ENCODE measurements at regions not wholly inside any gene's neighbourhood (a gene's known extent, or its start where the extent isn't known, plus 50 kb on each side); places are given as distances from the start of the nearest gene placed in this dataset.
"Not testable (repeated sequence)": the region's sequence is repeated elsewhere in the genome, so short reads cannot be mapped to it uniquely, and the experiment has no call there.

DNA sequence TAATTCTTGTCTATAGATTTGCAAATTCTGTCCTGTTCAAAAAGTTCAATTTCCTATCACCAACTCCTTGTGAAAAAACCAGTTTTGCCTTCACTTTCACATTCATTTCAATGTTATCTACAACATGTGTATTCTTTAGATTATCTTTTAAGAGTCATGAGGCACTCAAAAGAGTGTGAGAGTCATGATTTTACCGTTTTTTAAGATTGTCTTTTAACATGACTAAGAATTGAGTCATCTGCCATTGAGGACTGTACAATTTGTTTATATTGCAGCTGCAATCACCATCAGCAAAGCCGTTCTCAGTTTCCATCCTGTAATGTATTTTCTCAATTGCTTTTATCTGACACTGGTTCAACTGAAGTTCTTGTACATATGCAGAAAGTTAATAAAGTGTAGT lies 275.8 kb downstream of the LNPK start:
- TF ChIP-seq, protein P1, sequence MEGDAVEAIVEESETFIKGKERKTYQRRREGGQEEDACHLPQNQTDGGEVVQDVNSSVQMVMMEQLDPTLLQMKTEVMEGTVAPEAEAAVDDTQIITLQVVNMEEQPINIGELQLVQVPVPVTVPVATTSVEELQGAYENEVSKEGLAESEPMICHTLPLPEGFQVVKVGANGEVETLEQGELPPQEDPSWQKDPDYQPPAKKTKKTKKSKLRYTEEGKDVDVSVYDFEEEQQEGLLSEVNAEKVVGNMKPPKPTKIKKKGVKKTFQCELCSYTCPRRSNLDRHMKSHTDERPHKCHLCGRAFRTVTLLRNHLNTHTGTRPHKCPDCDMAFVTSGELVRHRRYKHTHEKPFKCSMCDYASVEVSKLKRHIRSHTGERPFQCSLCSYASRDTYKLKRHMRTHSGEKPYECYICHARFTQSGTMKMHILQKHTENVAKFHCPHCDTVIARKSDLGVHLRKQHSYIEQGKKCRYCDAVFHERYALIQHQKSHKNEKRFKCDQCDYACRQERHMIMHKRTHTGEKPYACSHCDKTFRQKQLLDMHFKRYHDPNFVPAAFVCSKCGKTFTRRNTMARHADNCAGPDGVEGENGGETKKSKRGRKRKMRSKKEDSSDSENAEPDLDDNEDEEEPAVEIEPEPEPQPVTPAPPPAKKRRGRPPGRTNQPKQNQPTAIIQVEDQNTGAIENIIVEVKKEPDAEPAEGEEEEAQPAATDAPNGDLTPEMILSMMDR (IDR thresholded peaks at IDR 0.05): no peak
- TF ChIP-seq POLR2A (IDR thresholded peaks at IDR 0.05) (no peak), EP300 (IDR thresholded peaks at IDR 0.05) (no peak), POLR2AphosphoS5 (IDR thresholded peaks at IDR 0.05) (no peak)
- Histone ChIP-seq H3K4me1 (no peaks in the 10 kb centered on the region), H3K4me3 (no peak overlapping the region), H3K27ac (no peak overlapping the region), H3K9me3 (peaks cover 0 to under 1% (median 0%) of the 10 kb centered on the region in 4 donors), H3K36me3 (no peaks in the 10 kb centered on the region), H3K27me3 (no peaks in the 10 kb centered on the region)
- intact Hi-C loops (cut with DNase I): no loop called here
- no peak for DNase-seq
- WGBS, 2 donors: 8 to 44% methylated on average over 2 of the region's 2 CpGs

DNA sequence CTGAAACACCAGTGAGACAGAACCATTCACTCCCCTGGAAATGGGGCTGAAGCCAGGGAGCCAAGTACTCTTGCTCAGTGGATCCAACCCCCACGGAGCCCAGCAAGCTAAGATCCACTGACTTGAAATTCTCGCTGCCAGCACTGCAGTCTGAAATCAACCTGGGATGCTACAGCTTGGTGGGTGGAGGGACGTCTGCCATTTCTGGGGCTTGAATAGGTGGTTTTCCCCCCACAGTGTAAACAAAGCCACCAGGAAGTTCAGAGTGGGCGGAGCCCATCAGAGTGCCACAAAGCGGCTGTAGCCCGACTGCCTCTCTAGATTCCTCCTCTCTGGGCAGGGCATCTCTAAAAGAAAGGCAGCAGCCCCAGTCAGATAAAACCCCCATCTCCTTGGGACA lies 292.8 kb downstream of the LNPK start:
- no peak overlapping the region for H3K27ac ChIP-seq
- H3K27me3 ChIP-seq: peaks cover 0 to 3% (median 0%) of the 10 kb centered on the region in 3 donors
- intact Hi-C loops (cut with DNase I): no loop called here
- peaks cover 0 to 2% (median 0%) of the 10 kb centered on the region in 4 donors for H3K9me3 ChIP-seq
- H3K36me3 ChIP-seq: no peaks in the 10 kb centered on the region
- WGBS, 2 donors: 61 to 65% methylated on average over 6 of the region's 6 CpGs
- no peak for DNase-seq
- no peaks in the 10 kb centered on the region for H3K4me1 ChIP-seq
- no peak for TF ChIP-seq POLR2A (IDR thresholded peaks at IDR 0.05)
- no peak for TF ChIP-seq POLR2AphosphoS5 (IDR thresholded peaks at IDR 0.05)
- no peak for TF ChIP-seq EP300 (IDR thresholded peaks at IDR 0.05)
- TF ChIP-seq, protein P1 (IDR thresholded peaks at IDR 0.05): no peak
- H3K4me3 ChIP-seq: no peak overlapping the region

DNA sequence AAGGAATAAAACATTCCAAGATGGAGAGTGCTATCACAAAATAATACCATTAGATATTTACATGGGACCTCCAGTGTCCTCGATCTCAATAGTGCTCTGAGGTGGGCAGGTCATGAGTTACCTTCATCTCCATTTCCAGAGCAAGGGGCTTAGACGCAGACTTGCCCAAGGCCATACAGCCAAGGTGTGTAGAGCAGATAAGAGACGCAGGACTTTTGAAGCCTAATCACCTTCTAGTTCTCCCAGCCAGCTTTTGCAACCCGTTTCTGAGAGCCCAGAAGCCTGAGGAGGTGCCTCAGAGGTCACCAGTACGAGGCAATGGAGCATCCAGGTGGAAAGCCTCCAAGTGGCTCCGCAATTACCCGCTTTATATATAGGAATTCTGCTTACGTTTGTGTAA lies 294.7 kb downstream of the LNPK start:
- 78 to 87% methylated on average over 8 of the region's 8 CpGs for WGBS, 2 donors
- no peaks in the 10 kb centered on the region for H3K36me3 ChIP-seq

DNA sequence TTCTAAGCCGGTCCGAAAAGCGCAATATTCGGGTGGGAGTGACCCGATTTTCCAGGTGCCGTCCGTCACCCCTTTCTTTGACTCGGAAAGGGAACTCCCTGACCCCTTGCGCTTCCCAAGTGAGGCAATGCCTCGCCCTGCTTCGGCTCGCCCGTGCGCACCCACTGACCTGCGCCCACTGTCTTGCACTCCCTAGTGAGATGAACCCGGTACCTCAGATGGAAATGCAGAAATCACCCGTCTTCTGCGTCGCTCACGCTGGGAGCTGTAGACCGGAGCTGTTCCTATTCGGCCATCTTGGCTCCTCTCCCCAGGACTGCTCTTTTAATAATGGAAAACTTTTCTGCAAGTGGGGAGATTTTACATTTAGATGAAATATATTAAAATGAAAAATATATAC lies 297.5 kb downstream of the LNPK start:
- H3K9me3 ChIP-seq; H3K27me3 ChIP-seq; H3K4me3 ChIP-seq; H3K4me1 ChIP-seq; intact Hi-C loops (cut with DNase I); H3K27ac ChIP-seq; DNase-seq; H3K36me3 ChIP-seq: not testable (repeated sequence)
- 95% methylated on average over 22 of the region's 22 CpGs for WGBS, 2 donors

More for the DNA sequence above, 294.7 kb downstream of the LNPK start:
- H3K4me3 ChIP-seq: no peak overlapping the region
- H3K4me1 ChIP-seq: no peaks in the 10 kb centered on the region
- H3K27ac ChIP-seq: no peak overlapping the region
- H3K27me3 ChIP-seq: peaks cover 0 to 3% (median 0%) of the 10 kb centered on the region in 3 donors
- H3K9me3 ChIP-seq: no peaks in the 10 kb centered on the region
- no peak for DNase-seq
- intact Hi-C loops (cut with DNase I): no loop called here
- TF ChIP-seq POLR2AphosphoS5 (IDR thresholded peaks at IDR 0.05) (no peak), EP300 (IDR thresholded peaks at IDR 0.05) (no peak), POLR2A (IDR thresholded peaks at IDR 0.05) (no peak)
- TF ChIP-seq, protein P1 (IDR thresholded peaks at IDR 0.05): no peak

DNA sequence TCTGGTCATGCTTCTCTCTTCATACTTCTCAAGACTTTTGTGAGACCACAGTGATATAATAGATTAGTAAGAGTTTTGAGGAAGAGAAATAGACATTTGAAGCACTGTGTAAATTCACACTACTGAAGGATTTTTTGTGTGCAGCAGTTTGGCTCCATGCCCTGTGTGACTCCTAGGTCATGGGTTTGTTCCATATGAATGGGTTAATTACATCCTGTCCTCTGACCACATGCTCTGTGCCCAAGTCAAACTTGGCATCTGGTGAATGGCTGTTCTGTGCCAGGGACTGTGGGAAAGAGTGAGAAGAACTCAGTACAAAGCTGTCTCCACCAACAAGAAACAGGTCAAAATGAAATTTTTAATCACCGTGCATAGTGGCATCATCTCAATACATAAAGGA lies 304.0 kb downstream of the LNPK start:
- intact Hi-C loops (cut with DNase I): no loop called here
- H3K4me1 ChIP-seq: no peaks in the 10 kb centered on the region
- no peaks in the 10 kb centered on the region for H3K36me3 ChIP-seq
- H3K4me3 ChIP-seq: no peak overlapping the region
- TF ChIP-seq EP300 (IDR thresholded peaks at IDR 0.05): no peak
- no peak for TF ChIP-seq POLR2AphosphoS5 (IDR thresholded peaks at IDR 0.05)
- no peak for TF ChIP-seq POLR2A (IDR thresholded peaks at IDR 0.05)
- TF ChIP-seq, protein P1 (IDR thresholded peaks at IDR 0.05): no peak
- no peaks in the 10 kb centered on the region for H3K9me3 ChIP-seq
- WGBS, 2 donors: 94 to 97% methylated on average over 1 of the region's 1 CpG
- H3K27me3 ChIP-seq: no peaks in the 10 kb centered on the region
- no peak for DNase-seq
- no peak overlapping the region for H3K27ac ChIP-seq
